HG03575 (cell line): ENCODE measurements at regions not wholly inside any gene's neighbourhood (a gene's known extent, or its start where the extent isn't known, plus 50 kb on each side); places are given as distances from the start of the nearest gene placed in this dataset.

ENCODE experiments used
- ATAC-seq: cut with Tn5 transposase; IDR thresholded peaks from one replicate; pipeline ENCODE4 v1.9.1; 2021; ENCODE audit not compliant: unreplicated experiment, insufficient number of reproducible peaks, low FRiP score; ENCODE audit errors: extremely low read depth

GRCh38 chr4:64216741-64217140, 192.5 kb downstream of the TECRL start:
- no peak for ATAC-seq

- ATAC-seq: no peak
Observed at GRCh38 chr4:64205376-64205775, 203.9 kb downstream of the TECRL start.

- no peak for ATAC-seq
Observed at GRCh38 chr4:64200001-64200555, 209.2 kb downstream of the TECRL start.

- ATAC-seq: no peak
Observed at GRCh38 chr4:64195582-64195981, 213.7 kb downstream of the TECRL start.

GRCh38 chr4:64192731-64193412, 216.4 kb downstream of the TECRL start:
- ATAC-seq: no peak

GRCh38 chr4:64174247-64174882, 234.9 kb downstream of the TECRL start:
- no peak for ATAC-seq

GRCh38 chr4:64166365-64166764, 242.9 kb downstream of the TECRL start:
- no peak for ATAC-seq

GRCh38 chr4:64158648-64159326, 250.5 kb downstream of the TECRL start:
- ATAC-seq: peak; percentile 89

GRCh38 chr4:64157397-64157796, 251.9 kb downstream of the TECRL start:
- ATAC-seq: no peak

GRCh38 chr4:64156253-64156652, 253.0 kb downstream of the TECRL start:
- no peak for ATAC-seq

GRCh38 chr4:64146030-64146429, 263.2 kb downstream of the TECRL start:
- no peak for ATAC-seq

- no peak for ATAC-seq
Observed at GRCh38 chr4:64144994-64145393, 264.3 kb downstream of the TECRL start.

- ATAC-seq: no peak
Observed at GRCh38 chr4:64130907-64131306, 278.3 kb downstream of the TECRL start.

- no peak for ATAC-seq
Observed at GRCh38 chr4:64125354-64125753, 283.9 kb downstream of the TECRL start.

- no peak for ATAC-seq
Observed at GRCh38 chr4:64121803-64122202, 287.4 kb downstream of the TECRL start.

- no peak for ATAC-seq
Observed at GRCh38 chr4:64105903-64106302, 303.3 kb downstream of the TECRL start.

- ATAC-seq: no peak
Observed at GRCh38 chr4:64095398-64095797, 313.9 kb downstream of the TECRL start.

GRCh38 chr4:64079316-64079715, 329.9 kb downstream of the TECRL start:
- no peak for ATAC-seq

GRCh38 chr4:64068096-64068495, 341.2 kb downstream of the TECRL start:
- no peak for ATAC-seq

GRCh38 chr4:64062991-64063390, 346.3 kb downstream of the TECRL start:
- no peak for ATAC-seq
